Uterus (tissue), 2 donors: ENCODE measurements at regions not wholly inside any gene's neighbourhood (a gene's known extent, or its start where the extent isn't known, plus 50 kb on each side); places are given as distances from the start of the nearest gene placed in this dataset.

Experiments used
- POLR2A ChIP-seq, 2 donors: fragments of 450-650 bp; IDR thresholded peaks; one replicate each; pipeline ENCODE4 v1.6.1; 2016; ENCODE audit warnings: antibody characterized with exemption in 2 of 2, mild to moderate bottlenecking in 1 of 2, moderate library complexity in 1 of 2
- TF ChIP-seq, protein P1 (sequence below), 4 experiments: fragments of 200-600 bp in 2 of 4; fragments of 450-650 bp in 2 of 4; sonication (generic) in 2 of 4; IDR thresholded peaks; one replicate each; pipeline ENCODE4 v1.5.1; 2016 to 2019; ENCODE audit warnings: antibody characterized with exemption in 4 of 4, mild to moderate bottlenecking in 2 of 4, moderate library complexity in 1 of 4

DNA sequence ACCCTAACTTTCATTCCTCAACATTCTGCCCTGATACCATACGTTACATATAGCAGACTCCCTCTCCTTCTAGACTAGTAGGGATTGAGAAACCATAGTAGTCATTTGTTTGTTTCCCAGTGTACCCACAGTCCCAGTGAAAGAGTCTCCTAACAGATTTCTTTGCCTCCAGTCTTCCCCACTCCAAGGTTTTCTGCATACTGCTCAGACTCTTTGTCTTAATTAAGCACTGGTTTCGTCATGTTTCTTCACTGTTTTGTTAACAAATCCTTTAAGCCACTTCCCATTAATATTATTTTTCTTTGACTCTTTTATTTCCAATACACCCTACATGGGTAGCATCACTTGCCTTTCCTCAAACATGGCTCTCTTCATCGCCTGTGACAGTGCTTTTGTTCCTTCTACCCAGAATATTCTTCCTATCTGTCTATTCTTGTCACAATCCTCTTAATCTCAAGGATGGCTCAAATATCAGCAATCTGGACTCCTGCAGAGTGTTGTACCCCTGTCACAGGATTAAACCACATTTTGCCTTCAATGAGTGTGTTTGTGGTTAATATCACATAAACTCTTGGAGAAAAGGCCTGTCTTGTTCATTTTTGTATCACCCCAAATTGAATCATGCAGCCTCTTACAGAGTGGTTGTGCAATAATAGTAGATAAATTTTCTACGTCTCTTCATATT is 92.7 kb upstream of the KLF12 start:
- TF ChIP-seq, protein P1, sequence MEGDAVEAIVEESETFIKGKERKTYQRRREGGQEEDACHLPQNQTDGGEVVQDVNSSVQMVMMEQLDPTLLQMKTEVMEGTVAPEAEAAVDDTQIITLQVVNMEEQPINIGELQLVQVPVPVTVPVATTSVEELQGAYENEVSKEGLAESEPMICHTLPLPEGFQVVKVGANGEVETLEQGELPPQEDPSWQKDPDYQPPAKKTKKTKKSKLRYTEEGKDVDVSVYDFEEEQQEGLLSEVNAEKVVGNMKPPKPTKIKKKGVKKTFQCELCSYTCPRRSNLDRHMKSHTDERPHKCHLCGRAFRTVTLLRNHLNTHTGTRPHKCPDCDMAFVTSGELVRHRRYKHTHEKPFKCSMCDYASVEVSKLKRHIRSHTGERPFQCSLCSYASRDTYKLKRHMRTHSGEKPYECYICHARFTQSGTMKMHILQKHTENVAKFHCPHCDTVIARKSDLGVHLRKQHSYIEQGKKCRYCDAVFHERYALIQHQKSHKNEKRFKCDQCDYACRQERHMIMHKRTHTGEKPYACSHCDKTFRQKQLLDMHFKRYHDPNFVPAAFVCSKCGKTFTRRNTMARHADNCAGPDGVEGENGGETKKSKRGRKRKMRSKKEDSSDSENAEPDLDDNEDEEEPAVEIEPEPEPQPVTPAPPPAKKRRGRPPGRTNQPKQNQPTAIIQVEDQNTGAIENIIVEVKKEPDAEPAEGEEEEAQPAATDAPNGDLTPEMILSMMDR (IDR thresholded peaks at IDR 0.05) = no peak
- TF ChIP-seq POLR2A (IDR thresholded peaks at IDR 0.05) = no peak
